HG03196 (cell line): ENCODE measurements at regions not wholly inside any gene's neighbourhood (a gene's known extent, or its start where the extent isn't known, plus 50 kb on each side); places are given as distances from the start of the nearest gene placed in this dataset.

ENCODE experiments used
- ATAC-seq: cut with Tn5 transposase; IDR thresholded peaks from one replicate; pipeline ENCODE4 v1.9.1; 2021; ENCODE audit not compliant: unreplicated experiment

GRCh38 chr10:110396284-110396651 is 91.5 kb upstream of the SMNDC1 start:
- no peak for ATAC-seq

GRCh38 chr10:110397856-110398255 is 93.1 kb upstream of the SMNDC1 start:
- no peak for ATAC-seq

- no peak for ATAC-seq
These were observed 93.8 kb upstream of the SMNDC1 start for GRCh38 chr10:110398419-110399105.

GRCh38 chr10:110399106-110399964 is 94.6 kb upstream of the SMNDC1 start:
- ATAC-seq = no peak

- ATAC-seq = no peak
These were observed 95.5 kb upstream of the SMNDC1 start for GRCh38 chr10:110399965-110400933.

- ATAC-seq = no peak
These were observed 96.2 kb upstream of the DUSP5 start for GRCh38 chr10:110401401-110402076.

- no peak for ATAC-seq
These were observed 95.7 kb upstream of the DUSP5 start for GRCh38 chr10:110402077-110402416.

GRCh38 chr10:110403593-110403992 is 94.1 kb upstream of the DUSP5 start:
- no peak for ATAC-seq

GRCh38 chr10:110404413-110404812 is 93.3 kb upstream of the DUSP5 start:
- no peak for ATAC-seq

- ATAC-seq = no peak
These were observed 92.9 kb upstream of the DUSP5 start for GRCh38 chr10:110404825-110405224.

- no peak for ATAC-seq
These were observed 92.3 kb upstream of the DUSP5 start for GRCh38 chr10:110405380-110405779.

GRCh38 chr10:110407301-110408170 is 90.2 kb upstream of the DUSP5 start:
- ATAC-seq = no peak

- ATAC-seq = no peak
These were observed 89.4 kb upstream of the DUSP5 start for GRCh38 chr10:110408203-110408871.

- ATAC-seq = no peak
These were observed 88.8 kb upstream of the DUSP5 start for GRCh38 chr10:110408943-110409342.

- no peak for ATAC-seq
These were observed 88.2 kb upstream of the DUSP5 start for GRCh38 chr10:110409488-110409887.

GRCh38 chr10:110409926-110410325 is 87.8 kb upstream of the DUSP5 start:
- ATAC-seq = no peak

GRCh38 chr10:110410329-110411046 is 87.2 kb upstream of the DUSP5 start:
- ATAC-seq = no peak

GRCh38 chr10:110411047-110411410 is 86.7 kb upstream of the DUSP5 start:
- no peak for ATAC-seq
